Stimulated activated CD8-positive, alpha-beta memory T cell treated with anti-CD3 and anti-CD28 coated beads, Interleukin-7, amount 100 ng/mL, for 48 hours (primary cell): ENCODE measurements at regions not wholly inside any gene's neighbourhood (a gene's known extent, or its start where the extent isn't known, plus 50 kb on each side); places are given as distances from the start of the nearest gene placed in this dataset.

ENCODE experiments used
- DNase-seq, 2 donors: peaks; one replicate each; pipeline ENCODE4 v3.0.0-alpha.2; 2020; ENCODE audit warnings: low read depth in 1 of 2; ENCODE audit errors: extremely low read depth in 1 of 2

GRCh38 chr5:117463881-117464570, 889.4 kb upstream of the SEMA6A start:
- no peak for DNase-seq

DNA sequence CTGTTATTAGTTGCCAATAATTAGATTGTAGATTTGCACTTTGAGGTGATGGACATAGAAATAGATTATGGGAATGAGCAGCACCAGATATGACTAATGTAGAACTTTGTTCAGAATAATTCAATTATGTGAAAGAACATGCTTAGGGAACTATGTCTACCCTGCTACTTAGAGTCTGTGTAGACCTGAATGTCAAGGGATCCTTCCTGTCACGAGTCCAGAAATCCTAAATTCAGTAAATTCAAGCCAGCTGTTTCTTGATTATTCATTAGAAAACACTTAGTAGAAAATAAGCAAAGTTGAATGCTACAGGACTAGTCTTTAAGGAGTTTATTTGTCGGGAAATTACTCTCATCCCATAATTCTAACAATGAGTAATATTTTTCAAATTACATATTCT, 887.3 kb upstream of the SEMA6A start:
- DNase-seq = no peak

GRCh38 chr5:117461403-117461802, 886.8 kb upstream of the SEMA6A start:
- DNase-seq = no peak

DNA sequence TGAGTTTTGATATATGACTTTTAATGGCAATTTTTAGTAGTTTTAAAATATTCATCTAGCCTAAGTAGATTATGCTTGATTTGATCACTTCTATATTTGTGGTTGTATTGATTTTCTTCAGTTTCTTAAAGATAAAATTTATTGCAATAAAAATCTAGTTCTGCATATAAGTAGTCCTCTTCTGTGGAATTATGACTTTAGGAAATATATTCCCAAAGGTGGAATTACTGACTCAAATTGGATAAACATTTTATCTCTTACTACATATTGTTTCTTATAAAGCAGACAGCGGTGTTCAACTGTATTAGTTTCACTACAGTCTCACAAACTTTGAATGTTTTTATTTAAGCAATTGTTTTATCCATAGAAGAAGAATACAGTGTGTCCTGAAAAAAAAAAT, 883.0 kb upstream of the SEMA6A start:
- no peak for DNase-seq

DNA sequence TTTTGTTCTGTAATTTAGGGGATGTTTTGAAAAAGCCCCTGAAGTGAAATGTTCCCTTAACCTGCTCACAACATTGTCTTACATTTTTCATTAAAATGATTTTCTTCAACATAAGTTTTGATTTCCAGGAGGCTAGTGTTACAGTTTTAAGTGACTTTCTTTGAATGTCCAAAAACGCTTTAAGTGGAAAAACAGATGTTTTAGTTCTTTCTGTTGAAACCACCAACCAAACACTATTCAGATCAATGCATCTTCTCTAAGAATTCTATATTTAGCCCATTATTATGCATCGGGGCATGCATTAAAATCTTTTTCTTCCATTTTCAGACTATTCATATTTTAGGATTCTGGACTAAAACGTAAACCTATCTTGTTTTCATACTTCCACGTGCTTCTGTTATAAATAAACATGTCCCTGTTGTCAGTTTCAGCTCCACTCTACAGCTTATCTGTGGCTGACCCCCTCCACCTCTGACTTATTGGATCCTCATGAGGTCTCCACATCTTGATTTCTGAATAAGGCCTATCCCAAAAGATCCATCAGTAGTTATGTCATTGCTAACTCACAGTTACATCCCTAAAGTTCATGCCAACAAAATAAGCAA, 882.3 kb upstream of the SEMA6A start:
- no peak for DNase-seq

DNA sequence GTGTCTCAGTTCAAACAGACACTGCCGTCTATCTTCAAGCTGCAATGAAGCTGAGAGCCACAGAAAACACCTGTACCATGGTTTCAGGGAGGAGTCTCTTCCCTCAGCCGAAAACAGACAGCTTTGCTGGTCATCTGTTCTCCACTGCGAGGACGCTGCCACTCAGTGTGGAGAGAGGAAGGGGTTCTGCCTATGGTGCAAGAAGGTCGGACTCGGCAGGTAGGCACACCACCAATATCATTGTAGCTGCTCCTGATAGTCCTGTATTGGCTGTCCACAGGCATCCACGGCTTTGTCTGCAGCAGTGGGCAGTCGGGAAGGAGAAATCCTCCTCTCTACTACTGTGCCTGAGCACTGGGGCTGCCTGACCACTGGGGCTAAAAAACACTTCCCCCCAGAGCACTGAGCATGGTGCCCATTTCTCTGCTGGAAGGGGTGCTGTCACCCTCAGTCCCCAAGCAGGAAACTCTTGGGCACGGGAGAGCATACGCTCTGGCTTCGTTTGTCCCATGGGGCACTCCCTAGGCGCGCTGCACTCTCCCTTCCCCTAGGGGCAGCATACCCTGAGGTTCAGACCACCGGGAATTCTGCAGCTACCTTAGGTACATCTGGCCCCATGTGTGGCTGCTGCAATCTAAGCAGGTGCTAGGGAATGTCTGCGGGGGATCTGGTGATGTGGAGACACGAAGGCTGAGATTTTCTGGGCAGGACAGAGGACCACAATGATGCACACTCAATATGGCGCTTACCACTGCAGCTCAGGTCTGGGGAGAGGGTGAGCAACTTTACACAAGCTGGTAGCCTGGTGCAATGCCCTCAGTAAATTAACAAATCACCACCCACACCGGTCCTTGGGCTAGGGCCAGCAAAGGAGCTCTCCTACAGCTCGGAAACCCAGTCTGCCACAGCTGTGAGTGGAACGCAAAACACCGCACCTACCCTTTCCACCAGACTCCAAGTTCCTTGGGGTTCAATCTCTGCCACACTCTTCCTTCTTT, 880.9 kb upstream of the SEMA6A start:
- no peak for DNase-seq

DNA sequence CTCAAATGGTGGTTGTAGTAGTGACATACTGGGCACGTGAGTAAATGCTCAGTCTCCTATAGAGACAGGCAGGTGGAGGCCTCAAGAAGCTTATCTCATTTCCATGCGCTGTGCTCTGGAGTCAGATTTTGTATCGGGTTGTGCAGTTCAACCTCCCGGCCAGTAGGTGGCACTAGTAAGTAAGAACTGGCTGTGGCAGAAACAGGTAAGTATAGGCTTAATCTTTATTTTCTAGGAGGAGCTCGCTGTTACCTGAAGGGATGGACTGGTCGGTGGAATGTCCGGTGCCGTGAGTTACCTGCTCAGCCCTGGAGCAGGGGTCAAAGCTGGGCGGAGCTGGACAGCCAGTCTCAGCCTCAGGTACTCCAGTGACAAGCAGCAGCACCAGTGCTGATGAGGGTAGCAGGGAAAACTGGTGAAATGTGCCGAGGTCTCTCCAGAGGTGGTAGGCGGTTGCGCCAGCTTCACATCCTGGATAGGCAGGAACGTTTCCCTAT, 880.1 kb upstream of the SEMA6A start:
- peak in 1 of 2 donors; percentile 7 for DNase-seq

DNA sequence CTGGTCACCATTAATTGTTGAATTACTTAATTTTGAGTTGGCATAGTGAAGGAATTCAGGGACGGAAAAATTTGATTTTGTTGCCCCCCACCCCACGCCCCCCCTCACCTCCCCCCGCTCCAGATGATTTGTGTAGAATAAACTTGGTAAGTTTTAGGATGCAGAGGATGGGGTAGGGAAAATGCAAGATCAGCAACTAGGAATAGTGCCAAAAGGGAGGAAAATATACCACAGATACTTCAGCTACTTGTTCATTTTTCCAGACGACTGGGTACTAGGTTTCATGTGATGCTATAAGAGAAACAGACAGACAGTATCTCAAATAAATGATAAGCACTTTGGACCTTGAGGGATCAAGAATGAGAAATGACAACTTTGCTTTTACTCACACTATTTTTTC, 862.2 kb upstream of the SEMA6A start:
- no peak for DNase-seq

GRCh38 chr5:117435203-117435602, 860.6 kb upstream of the SEMA6A start:
- DNase-seq = no peak

DNA sequence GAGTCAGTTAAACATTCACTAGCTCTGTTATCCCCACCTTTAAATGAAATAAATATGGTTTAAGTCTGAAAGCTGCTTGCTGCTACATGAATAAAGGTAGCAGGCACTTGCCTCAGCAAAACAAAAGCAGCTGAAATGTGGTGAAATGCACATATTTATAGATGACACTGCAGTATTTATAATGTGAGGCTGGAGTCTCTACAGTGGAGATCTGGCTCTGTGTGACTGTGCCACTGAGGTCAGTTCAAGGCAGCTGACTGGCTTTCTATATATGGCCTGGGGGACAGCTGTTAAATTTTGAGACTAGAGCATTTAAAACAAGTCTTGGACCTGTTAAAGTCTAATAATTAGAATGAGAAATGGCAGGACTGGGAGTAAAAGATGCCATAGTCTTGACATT, 859.6 kb upstream of the SEMA6A start:
- DNase-seq = no peak

DNA sequence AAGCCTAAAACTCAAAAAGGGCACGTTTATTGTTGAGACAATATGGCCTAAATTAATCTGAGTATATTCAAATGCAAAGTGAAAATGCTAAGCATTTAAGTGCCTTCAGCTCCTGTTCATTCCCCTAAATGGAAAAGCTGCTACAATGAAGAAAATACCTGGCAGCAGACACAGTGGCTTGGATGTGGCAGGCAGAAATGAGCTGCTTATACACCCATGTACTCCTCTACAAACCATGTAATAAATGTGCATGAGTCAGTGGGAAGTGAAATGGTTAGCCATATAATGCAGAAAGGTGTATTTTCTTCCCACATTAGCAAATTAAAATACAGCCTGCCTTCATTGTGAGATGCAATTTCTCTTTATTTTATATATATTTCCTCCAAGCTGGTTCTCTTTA, 859.2 kb upstream of the SEMA6A start:
- DNase-seq = no peak

DNA sequence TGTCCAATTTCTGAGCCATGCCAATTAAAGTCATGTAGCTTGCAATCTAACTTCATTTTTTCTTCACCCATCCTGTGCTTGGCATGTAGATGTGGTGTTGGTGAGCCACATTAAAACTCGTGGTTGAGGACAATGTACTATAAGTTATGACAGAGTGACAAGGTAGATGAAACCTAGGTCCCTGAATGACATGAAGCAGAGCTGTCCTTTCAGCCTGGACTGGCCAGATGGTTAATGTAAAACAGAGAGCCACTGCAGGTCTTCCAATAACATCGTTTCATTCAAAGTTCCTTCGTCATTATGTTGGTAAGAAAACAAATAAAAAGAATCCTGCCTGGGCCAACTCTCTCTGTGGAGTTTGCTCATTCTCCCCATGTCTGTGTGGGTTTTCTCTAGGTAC, 856.5 kb upstream of the SEMA6A start:
- no peak for DNase-seq

DNA sequence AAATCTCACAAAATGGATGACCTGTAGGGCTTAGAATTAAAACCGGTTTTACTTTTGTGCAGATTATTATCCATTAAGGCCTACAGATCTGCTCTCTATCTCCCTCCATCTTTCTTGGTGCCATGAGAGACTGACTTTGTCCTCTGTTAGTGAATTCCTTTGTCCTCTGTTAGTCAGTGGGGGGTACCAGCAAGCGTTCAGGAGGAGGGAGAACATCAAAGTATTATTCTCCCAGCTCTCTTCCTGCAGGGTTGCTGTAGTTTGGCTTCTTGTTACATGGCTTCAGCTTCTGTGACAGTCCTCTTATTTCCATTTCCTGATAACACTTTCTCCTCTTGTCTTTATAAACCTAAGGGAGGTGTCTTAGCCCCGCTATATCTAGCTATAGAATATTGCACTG, 850.5 kb upstream of the SEMA6A start:
- no peak for DNase-seq

DNA sequence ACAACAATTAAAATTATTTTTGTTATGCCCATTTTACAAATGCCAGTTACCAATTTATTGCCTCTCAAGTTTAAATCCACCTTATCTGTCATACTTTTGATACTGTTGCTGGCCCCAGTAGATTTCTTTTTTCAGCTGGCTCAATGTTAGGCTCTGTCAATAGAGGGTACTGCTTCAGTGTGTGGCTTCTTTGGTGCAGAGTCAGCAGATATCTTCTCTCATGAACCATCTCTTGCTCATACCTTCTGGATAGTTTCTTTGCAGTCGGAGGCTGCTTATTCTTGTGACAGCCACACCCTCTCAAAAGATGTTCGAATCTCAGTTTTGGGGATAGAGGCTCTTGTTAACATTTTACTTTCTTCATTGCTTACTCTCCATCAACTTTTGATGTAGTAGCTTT, 849.9 kb upstream of the SEMA6A start:
- no peak for DNase-seq

GRCh38 chr5:117417501-117417900, 842.9 kb upstream of the SEMA6A start:
- no peak for DNase-seq

- DNase-seq = no peak
Measured at GRCh38 chr5:117414926-117415325, 840.3 kb upstream of the SEMA6A start.

GRCh38 chr5:117411701-117412100, 837.1 kb upstream of the SEMA6A start:
- DNase-seq = no peak

GRCh38 chr5:117405197-117405596, 830.6 kb upstream of the SEMA6A start:
- DNase-seq = no peak

DNA sequence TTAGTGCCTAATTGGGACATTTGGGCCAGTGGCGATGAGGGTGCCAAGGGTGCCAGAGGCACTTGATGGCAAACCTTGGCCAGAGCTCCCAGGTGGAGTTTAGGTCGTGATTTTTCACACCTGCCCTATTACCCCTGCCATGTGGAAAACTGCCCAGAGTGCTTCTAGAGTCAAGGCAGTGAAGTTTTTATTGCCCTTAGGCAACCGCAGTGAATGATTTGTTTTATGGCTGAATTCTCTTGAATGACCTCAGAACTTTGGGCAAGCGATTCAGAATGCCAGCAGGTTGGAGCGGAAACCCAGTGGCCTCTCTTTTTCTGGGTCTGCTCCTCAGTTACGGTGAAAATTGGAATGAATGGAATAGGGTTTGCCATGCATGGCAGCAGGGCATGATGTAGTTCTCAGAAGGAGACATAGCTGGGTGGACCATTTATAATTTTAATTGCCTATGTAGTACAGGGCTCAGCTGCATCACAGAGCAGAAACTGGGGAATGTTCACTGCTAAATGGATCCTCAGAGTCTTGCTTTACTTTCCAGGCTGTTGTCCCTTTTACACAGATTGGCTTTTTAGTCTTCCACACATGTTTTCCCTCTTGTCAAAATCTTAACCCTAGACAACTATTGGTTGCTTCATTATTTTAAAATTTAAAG, 820.0 kb upstream of the SEMA6A start:
- no peak for DNase-seq

DNA sequence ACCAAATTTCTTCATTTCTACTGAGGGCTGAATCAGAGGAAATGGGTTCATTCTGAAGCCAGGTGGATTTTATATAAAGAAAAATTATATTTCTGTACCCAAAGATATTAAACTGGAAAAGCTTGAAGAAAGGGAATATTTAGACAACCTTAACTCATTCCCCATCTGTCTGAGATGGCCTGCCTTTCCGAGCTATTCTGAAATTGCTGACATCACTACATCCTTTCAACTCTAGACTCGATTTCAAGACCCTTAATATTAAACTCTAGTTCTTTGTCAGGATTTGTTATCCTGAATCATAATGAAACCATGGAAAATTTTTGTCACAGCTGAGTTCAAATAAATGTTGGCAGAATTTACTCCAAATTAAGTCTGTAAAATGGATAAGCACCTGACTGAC, 818.5 kb upstream of the SEMA6A start:
- no peak for DNase-seq

GRCh38 chr5:117380316-117380715, 805.7 kb upstream of the SEMA6A start:
- DNase-seq = no peak
